ENCODE measurements at regions not wholly inside any gene's neighbourhood (a gene's known extent, or its start where the extent isn't known, plus 50 kb on each side); places are given as distances from the start of the nearest gene placed in this dataset.

DNA sequence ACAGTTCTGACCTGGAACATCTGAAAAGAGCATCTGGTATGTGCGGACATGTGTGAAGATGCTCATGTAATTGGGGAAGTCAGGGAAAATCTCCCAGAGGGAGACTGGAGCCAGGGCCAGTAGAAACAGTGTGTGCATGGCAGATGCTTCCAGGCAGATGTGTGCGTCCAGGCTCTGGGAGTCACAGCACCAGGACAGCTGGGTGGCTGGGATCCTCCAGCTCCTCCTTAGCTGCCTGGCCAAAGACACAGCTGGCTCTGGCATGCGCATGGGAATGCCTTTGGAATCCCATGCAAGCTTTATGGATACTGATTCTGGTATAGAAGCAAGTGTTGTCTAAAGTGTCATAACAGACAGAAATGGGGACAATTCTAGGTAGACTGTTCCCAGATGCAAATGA lies 369.7 kb downstream of the INSIG2 start:
- Histone ChIP-seq H3K9ac (ENCODE audit: low read depth in 1 of 3, low read length in 3 of 3) (no peak overlapping the region), H3K27ac (ENCODE audit: low read depth, low read length) (no peak overlapping the region), H3K4me1 (ENCODE audit: control insufficient read depth in 3 of 3, insufficient read depth in 3 of 3, low read length in 3 of 3) (no peaks in the 10 kb centered on the region), H3K27me3 (ENCODE audit: control insufficient read depth in 3 of 3, insufficient read depth in 3 of 3, low read length in 3 of 3) (peaks cover 0 to 3% (median 0%) of the 10 kb centered on the region in 3 donors), H3K9me3 (ENCODE audit: control insufficient read depth in 3 of 3, low read length in 3 of 3) (no peaks in the 10 kb centered on the region), H3K36me3 (ENCODE audit: control insufficient read depth in 3 of 3, insufficient read depth in 3 of 3, low read length in 3 of 3) (no peaks in the 10 kb centered on the region), H3K4me3 (ENCODE audit: low read length in 3 of 3) (no peak overlapping the region)

DNA sequence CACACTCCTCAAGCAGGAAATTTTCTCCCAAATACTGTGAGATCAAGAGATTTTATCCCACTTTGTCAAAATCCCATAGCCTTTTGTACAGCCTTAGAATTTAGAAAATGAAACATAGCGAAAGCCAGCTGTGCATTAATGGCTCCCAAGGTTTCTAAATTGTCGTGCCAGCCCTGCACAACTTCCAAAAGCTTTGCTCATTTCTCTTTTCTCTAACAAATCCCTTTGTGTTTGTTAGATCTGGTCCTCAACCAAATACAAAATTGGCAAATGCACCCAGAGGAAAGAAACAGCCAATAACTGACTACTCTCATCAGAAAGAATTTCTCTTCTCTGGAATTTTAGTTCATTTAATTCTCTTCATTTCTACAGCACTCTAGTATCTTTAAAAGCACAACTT lies 361.1 kb downstream of the INSIG2 start:
- H3K9ac ChIP-seq (ENCODE audit: low read depth in 1 of 3, low read length in 3 of 3), result no peak overlapping the region

DNA sequence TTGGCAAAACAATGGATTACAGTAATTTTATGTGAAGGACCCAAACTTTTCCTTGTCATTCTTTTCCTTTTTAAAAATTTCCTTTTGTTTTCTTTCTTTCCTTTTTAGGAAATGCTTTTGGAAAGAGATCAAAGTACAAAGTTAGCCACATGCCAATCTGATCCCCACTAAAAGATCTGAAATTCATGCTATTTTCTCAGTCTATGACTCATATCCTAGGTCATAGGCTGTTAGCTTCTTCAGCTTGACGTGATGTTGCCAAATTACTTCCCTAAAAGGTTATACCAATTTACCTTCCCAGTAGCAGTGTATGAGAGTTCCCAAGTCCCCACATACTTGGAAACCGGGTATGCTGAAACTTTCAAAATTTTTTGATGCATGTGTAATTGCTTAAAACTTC lies 355.3 kb downstream of the INSIG2 start:
- no peak overlapping the region for H3K27ac ChIP-seq (ENCODE audit: low read depth, low read length)
- H3K27me3 ChIP-seq (ENCODE audit: control insufficient read depth in 3 of 3, insufficient read depth in 3 of 3, low read length in 3 of 3), result peaks cover 0 to 2% (median 0%) of the 10 kb centered on the region in 3 donors
- H3K9me3 ChIP-seq (ENCODE audit: control insufficient read depth in 3 of 3, low read length in 3 of 3), result no peaks in the 10 kb centered on the region
- no peak overlapping the region for H3K4me3 ChIP-seq (ENCODE audit: low read length in 3 of 3)
- no peaks in the 10 kb centered on the region for H3K36me3 ChIP-seq (ENCODE audit: control insufficient read depth in 3 of 3, insufficient read depth in 3 of 3, low read length in 3 of 3)
- H3K4me1 ChIP-seq (ENCODE audit: control insufficient read depth in 3 of 3, insufficient read depth in 3 of 3, low read length in 3 of 3), result no peaks in the 10 kb centered on the region
- H3K9ac ChIP-seq (ENCODE audit: low read depth in 1 of 3, low read length in 3 of 3), result no peak overlapping the region

More for the DNA sequence above, 361.1 kb downstream of the INSIG2 start:
- Histone ChIP-seq H3K4me1 (ENCODE audit: control insufficient read depth in 3 of 3, insufficient read depth in 3 of 3, low read length in 3 of 3) (no peaks in the 10 kb centered on the region), H3K36me3 (ENCODE audit: control insufficient read depth in 3 of 3, insufficient read depth in 3 of 3, low read length in 3 of 3) (no peaks in the 10 kb centered on the region), H3K27me3 (ENCODE audit: control insufficient read depth in 3 of 3, insufficient read depth in 3 of 3, low read length in 3 of 3) (no peaks in the 10 kb centered on the region), H3K27ac (ENCODE audit: low read depth, low read length) (no peak overlapping the region), H3K4me3 (ENCODE audit: low read length in 3 of 3) (no peak overlapping the region), H3K9me3 (ENCODE audit: control insufficient read depth in 3 of 3, low read length in 3 of 3) (no peaks in the 10 kb centered on the region)

DNA sequence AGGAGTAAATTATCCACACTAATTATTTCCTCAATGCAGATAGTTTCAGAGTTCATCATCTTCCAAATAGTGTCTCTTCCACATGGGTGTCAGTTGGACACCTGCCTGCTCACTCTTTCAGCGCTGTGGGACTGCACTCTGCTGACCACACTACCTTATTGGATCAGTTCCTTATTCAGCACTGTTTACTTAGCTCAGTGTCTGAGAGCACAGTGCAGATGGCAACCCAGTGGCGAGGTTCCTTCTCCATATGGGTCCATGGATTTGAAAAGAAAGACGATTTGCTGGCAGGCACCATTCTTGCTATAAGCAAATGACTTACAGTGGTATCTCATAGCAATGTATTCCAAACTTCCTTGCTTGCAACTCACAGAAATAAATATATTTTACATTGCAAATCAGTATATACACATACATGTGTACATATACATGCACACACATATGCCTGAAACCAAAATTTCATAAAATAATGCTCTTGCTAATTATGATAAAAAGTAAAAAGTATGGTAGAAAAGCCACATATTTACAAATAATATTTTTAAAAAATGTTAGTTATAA lies 354.8 kb downstream of the INSIG2 start:
- H3K4me3 ChIP-seq (ENCODE audit: low read length in 3 of 3), result no peak overlapping the region
- H3K36me3 ChIP-seq (ENCODE audit: control insufficient read depth in 3 of 3, insufficient read depth in 3 of 3, low read length in 3 of 3), result no peaks in the 10 kb centered on the region
- peaks cover 0 to 2% (median 0%) of the 10 kb centered on the region in 3 donors for H3K27me3 ChIP-seq (ENCODE audit: control insufficient read depth in 3 of 3, insufficient read depth in 3 of 3, low read length in 3 of 3)
- H3K4me1 ChIP-seq (ENCODE audit: control insufficient read depth in 3 of 3, insufficient read depth in 3 of 3, low read length in 3 of 3), result no peaks in the 10 kb centered on the region
- no peaks in the 10 kb centered on the region for H3K9me3 ChIP-seq (ENCODE audit: control insufficient read depth in 3 of 3, low read length in 3 of 3)
- H3K27ac ChIP-seq (ENCODE audit: low read depth, low read length), result no peak overlapping the region
- no peak overlapping the region for H3K9ac ChIP-seq (ENCODE audit: low read depth in 1 of 3, low read length in 3 of 3)

DNA sequence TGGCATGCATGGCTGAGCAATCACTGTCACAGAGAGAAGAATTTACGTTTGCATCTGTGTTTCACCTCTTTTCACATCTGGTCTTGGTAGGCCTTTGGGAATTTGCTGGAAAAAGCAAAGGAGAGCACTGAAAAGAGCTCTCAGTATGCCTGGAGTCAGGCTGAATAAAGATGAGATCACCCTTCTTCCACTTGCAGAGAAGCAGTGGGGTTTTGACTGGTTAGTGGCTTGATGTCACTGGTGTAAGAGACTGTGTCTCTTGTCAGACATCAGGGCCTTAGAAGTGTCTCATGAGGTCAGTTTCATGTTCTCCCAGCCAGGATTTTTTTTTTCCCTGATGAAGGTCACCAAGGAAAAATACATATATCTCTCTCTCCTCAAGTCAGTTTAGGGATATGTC lies 353.8 kb downstream of the INSIG2 start:
- Histone ChIP-seq H3K4me1 (ENCODE audit: control insufficient read depth in 3 of 3, insufficient read depth in 3 of 3, low read length in 3 of 3) (no peaks in the 10 kb centered on the region), H3K9ac (ENCODE audit: low read depth in 1 of 3, low read length in 3 of 3) (no peak overlapping the region), H3K9me3 (ENCODE audit: control insufficient read depth in 3 of 3, low read length in 3 of 3) (no peaks in the 10 kb centered on the region), H3K4me3 (ENCODE audit: low read length in 3 of 3) (no peak overlapping the region), H3K27me3 (ENCODE audit: control insufficient read depth in 3 of 3, insufficient read depth in 3 of 3, low read length in 3 of 3) (peaks cover 0 to 2% (median 0%) of the 10 kb centered on the region in 3 donors), H3K27ac (ENCODE audit: low read depth, low read length) (no peak overlapping the region), H3K36me3 (ENCODE audit: control insufficient read depth in 3 of 3, insufficient read depth in 3 of 3, low read length in 3 of 3) (no peaks in the 10 kb centered on the region)

DNA sequence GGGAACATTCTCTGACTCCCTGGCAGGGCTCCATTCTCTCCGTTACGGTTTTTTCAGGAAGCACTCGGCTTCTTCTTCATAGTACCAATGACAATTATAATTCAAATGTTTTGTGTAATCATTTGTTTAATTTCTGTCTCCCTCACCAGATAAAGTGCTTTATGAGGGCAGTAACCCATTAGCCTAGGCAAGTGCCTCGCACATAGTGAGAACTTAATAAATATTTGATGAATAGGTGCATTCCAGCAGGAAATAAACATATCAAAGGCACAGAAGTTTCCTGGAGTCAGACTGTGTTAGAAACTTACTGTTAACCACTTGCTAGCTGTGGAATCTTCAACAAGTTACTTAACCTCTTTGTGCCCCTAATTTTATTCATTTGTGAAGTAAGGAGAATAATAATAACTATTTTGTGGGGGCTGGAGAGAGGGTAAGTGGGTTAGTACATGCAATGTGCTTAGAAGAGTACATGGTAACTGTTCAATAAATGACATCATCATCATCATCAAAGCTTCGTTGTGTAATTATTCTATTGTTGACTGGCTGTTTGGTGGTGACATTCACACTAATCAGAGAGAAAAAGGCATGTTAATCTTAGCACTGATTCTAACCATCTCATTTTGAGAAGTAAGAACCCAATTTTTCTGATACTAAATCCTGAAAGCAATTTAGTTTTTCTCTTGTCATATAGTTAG lies 352.3 kb downstream of the INSIG2 start:
- H3K9ac ChIP-seq (ENCODE audit: low read depth in 1 of 3, low read length in 3 of 3), result no peak overlapping the region
- no peak overlapping the region for H3K4me3 ChIP-seq (ENCODE audit: low read length in 3 of 3)
- no peaks in the 10 kb centered on the region for H3K9me3 ChIP-seq (ENCODE audit: control insufficient read depth in 3 of 3, low read length in 3 of 3)
- no peaks in the 10 kb centered on the region for H3K4me1 ChIP-seq (ENCODE audit: control insufficient read depth in 3 of 3, insufficient read depth in 3 of 3, low read length in 3 of 3)
- H3K36me3 ChIP-seq (ENCODE audit: control insufficient read depth in 3 of 3, insufficient read depth in 3 of 3, low read length in 3 of 3), result no peaks in the 10 kb centered on the region
- no peak overlapping the region for H3K27ac ChIP-seq (ENCODE audit: low read depth, low read length)
- peaks cover 0 to 2% (median 0%) of the 10 kb centered on the region in 3 donors for H3K27me3 ChIP-seq (ENCODE audit: control insufficient read depth in 3 of 3, insufficient read depth in 3 of 3, low read length in 3 of 3)

DNA sequence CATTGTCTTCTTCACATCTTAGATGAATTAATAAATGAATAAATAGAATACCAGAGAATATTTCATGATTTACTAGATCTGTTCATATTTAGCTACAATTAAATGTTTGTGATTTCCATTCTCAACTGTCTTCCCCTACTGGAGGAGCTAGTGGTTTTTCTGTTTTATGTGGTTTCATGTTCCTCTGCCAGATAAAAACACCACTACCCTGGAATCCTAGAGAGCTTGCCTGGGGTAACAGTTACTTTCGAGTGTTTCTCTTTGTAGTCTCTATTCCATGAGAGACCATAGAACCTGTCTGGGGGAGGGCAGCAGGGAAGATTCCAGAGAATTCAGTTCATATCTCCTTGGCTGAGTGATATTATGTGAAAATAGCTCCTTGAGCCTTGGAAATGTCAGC lies 349.2 kb downstream of the INSIG2 start:
- H3K4me3 ChIP-seq (ENCODE audit: low read length in 3 of 3), result no peak overlapping the region
- no peaks in the 10 kb centered on the region for H3K36me3 ChIP-seq (ENCODE audit: control insufficient read depth in 3 of 3, insufficient read depth in 3 of 3, low read length in 3 of 3)
- no peaks in the 10 kb centered on the region for H3K4me1 ChIP-seq (ENCODE audit: control insufficient read depth in 3 of 3, insufficient read depth in 3 of 3, low read length in 3 of 3)
- H3K27me3 ChIP-seq (ENCODE audit: control insufficient read depth in 3 of 3, insufficient read depth in 3 of 3, low read length in 3 of 3), result peaks cover 0 to 2% (median 0%) of the 10 kb centered on the region in 3 donors
- no peak overlapping the region for H3K27ac ChIP-seq (ENCODE audit: low read depth, low read length)
- no peaks in the 10 kb centered on the region for H3K9me3 ChIP-seq (ENCODE audit: control insufficient read depth in 3 of 3, low read length in 3 of 3)
- H3K9ac ChIP-seq (ENCODE audit: low read depth in 1 of 3, low read length in 3 of 3), result no peak overlapping the region

DNA sequence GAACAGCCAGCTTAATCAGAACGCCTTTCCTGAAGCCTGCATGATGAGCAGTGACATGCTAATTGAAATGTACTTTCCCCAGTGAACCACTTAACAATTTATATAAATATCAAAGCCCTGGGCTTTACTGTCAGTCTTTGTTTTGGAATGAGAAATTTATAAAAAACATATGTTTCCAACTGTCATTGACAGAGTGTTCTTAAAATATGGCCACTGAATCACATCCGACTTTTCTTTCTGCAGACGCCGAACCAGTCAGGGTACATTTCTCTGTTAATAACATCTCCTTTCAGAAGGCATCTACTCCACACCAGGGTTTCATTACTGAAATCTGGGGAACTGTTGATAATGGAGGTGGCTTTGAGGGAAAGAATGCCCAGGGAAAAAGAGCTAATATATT lies 343.7 kb downstream of the INSIG2 start:
- no peak overlapping the region for H3K27ac ChIP-seq (ENCODE audit: low read depth, low read length)
- H3K4me1 ChIP-seq (ENCODE audit: control insufficient read depth in 3 of 3, insufficient read depth in 3 of 3, low read length in 3 of 3), result no peaks in the 10 kb centered on the region
- no peaks in the 10 kb centered on the region for H3K9me3 ChIP-seq (ENCODE audit: control insufficient read depth in 3 of 3, low read length in 3 of 3)
- no peak overlapping the region for H3K9ac ChIP-seq (ENCODE audit: low read depth in 1 of 3, low read length in 3 of 3)
- no peaks in the 10 kb centered on the region for H3K36me3 ChIP-seq (ENCODE audit: control insufficient read depth in 3 of 3, insufficient read depth in 3 of 3, low read length in 3 of 3)
- no peak overlapping the region for H3K4me3 ChIP-seq (ENCODE audit: low read length in 3 of 3)
- no peaks in the 10 kb centered on the region for H3K27me3 ChIP-seq (ENCODE audit: control insufficient read depth in 3 of 3, insufficient read depth in 3 of 3, low read length in 3 of 3)

DNA sequence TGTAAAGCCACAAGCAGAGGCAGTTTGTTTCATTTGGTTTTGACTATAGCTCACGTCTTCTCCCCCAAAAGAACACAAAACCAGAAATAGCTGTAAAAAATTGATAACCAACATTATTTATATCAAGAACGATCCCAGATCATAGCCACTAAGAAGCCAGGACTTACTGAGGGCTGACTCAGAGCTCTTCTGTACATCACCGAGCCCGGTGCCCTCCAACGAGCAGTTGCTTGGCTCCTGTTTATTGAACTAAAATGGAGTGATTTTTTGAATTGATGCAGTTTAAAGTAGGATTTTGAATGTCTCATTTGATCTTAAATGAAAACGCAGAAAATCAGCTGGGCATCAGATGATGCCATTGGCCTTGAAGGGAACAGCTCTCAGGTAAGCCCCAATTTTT lies 343.3 kb downstream of the INSIG2 start:
- Histone ChIP-seq H3K4me1 (ENCODE audit: control insufficient read depth in 3 of 3, insufficient read depth in 3 of 3, low read length in 3 of 3) (no peaks in the 10 kb centered on the region), H3K9ac (ENCODE audit: low read depth in 1 of 3, low read length in 3 of 3) (no peak overlapping the region), H3K27ac (ENCODE audit: low read depth, low read length) (no peak overlapping the region), H3K27me3 (ENCODE audit: control insufficient read depth in 3 of 3, insufficient read depth in 3 of 3, low read length in 3 of 3) (peaks cover 0 to 2% (median 0%) of the 10 kb centered on the region in 3 donors), H3K9me3 (ENCODE audit: control insufficient read depth in 3 of 3, low read length in 3 of 3) (no peaks in the 10 kb centered on the region), H3K36me3 (ENCODE audit: control insufficient read depth in 3 of 3, insufficient read depth in 3 of 3, low read length in 3 of 3) (no peaks in the 10 kb centered on the region), H3K4me3 (ENCODE audit: low read length in 3 of 3) (no peak overlapping the region)

DNA sequence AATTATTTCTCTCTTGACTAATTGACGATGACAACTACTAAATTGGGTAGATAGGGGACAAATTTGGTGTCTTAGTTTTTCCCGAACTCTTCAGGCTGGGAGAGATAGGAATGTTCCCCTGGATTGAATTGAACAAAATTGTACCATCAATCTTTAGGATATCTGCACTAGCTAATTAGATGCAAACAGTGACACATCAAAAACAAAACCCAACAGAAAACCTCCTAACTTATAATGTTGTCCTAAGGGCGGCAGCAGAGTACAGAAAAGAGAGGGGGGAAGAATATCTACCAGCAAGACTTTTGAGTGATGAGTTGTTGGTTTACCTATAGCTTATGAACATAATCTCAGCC lies 342.9 kb downstream of the INSIG2 start:
- Histone ChIP-seq H3K4me3 (ENCODE audit: low read length in 3 of 3) (no peak overlapping the region), H3K9me3 (ENCODE audit: control insufficient read depth in 3 of 3, low read length in 3 of 3) (no peaks in the 10 kb centered on the region), H3K36me3 (ENCODE audit: control insufficient read depth in 3 of 3, insufficient read depth in 3 of 3, low read length in 3 of 3) (no peaks in the 10 kb centered on the region), H3K4me1 (ENCODE audit: control insufficient read depth in 3 of 3, insufficient read depth in 3 of 3, low read length in 3 of 3) (no peaks in the 10 kb centered on the region), H3K9ac (ENCODE audit: low read depth in 1 of 3, low read length in 3 of 3) (no peak overlapping the region), H3K27ac (ENCODE audit: low read depth, low read length) (no peak overlapping the region), H3K27me3 (ENCODE audit: control insufficient read depth in 3 of 3, insufficient read depth in 3 of 3, low read length in 3 of 3) (peaks cover 0 to 3% (median 0%) of the 10 kb centered on the region in 3 donors)

Data from skeletal muscle tissue (tissue), 3 donors.